Kidney (tissue), 13 donors: ENCODE measurements at regions not wholly inside any gene's neighbourhood (a gene's known extent, or its start where the extent isn't known, plus 50 kb on each side); places are given as distances from the start of the nearest gene placed in this dataset.

Source experiments
- DNase-seq, 5 donors: peaks; one replicate each; pipeline ENCODE4 v3.0.0-alpha.2; 2013 to 2020
- FAIRE-seq: peaks from 2 replicates; lab custom pipeline; 2012; peaks lifted over from hg19 to GRCh38; lab: Jason Lieb, UNC
- H3K27ac ChIP-seq, 2 donors: one replicate each; pipeline ENCODE4 v1.7.0; 2013; ENCODE audit warnings: low read depth in 2 of 2, low read length in 2 of 2, inconsistent platforms in 1 of 2
- H3K27me3 ChIP-seq: one replicate; pipeline ENCODE4 v1.7.1; 2013; ENCODE audit warnings: low read length, inconsistent platforms; ENCODE audit not compliant: control insufficient read depth, insufficient read depth
- H3K36me3 ChIP-seq, 3 donors: one replicate each; pipeline versions ENCODE4 v1.7.0 to v1.7.1; 2013; ENCODE audit warnings: low read length in 3 of 3, control low read depth in 1 of 3, inconsistent platforms in 1 of 3; ENCODE audit not compliant: insufficient read depth in 3 of 3, control insufficient read depth in 2 of 3
- H3K4me1 ChIP-seq, 3 donors: one replicate each; pipeline versions ENCODE4 v1.7.0 to v1.7.1; 2013; ENCODE audit warnings: low read length in 3 of 3, inconsistent platforms in 1 of 3, low read depth in 1 of 3; ENCODE audit not compliant: control insufficient read depth in 2 of 3, insufficient read depth in 2 of 3
- H3K4me3 ChIP-seq, 3 donors: one replicate each; pipeline versions ENCODE4 v1.7.0 to v1.8.1; 2013; ENCODE audit warnings: low read length in 3 of 3, control low read depth in 1 of 3, inconsistent platforms in 1 of 3
- H3K9ac ChIP-seq, 3 donors: one replicate each; pipeline versions ENCODE4 v1.7.0 to v1.7.1; 2013; ENCODE audit warnings: low read length in 3 of 3, control low read depth in 1 of 3, inconsistent platforms in 1 of 3
- H3K9me3 ChIP-seq, 3 donors: one replicate each; pipeline versions ENCODE4 v1.7.0 to v1.7.1; 2013; ENCODE audit warnings: low read length in 3 of 3, control low read depth in 1 of 3, inconsistent platforms in 1 of 3; ENCODE audit not compliant: control insufficient read depth in 2 of 3, insufficient read depth in 1 of 3
- intact Hi-C: fragments of 100-400 bp; cut with DNase I; formaldehyde crosslinking; loops from one replicate; pipeline ENCODE4 v1.11.1; 2022
- TF ChIP-seq, protein P1 (sequence below): IDR thresholded peaks from 3 replicates; pipeline ENCODE4 v1.5.1; 2012; ENCODE audit warnings: mild to moderate bottlenecking, moderate library complexity, borderline replicate concordance; ENCODE audit not compliant: insufficient read depth; ENCODE audit errors: extremely low read depth
- donor health status: control.
- donor health status: control.
- donor health status: control.
- donor health status: control.
- donor health status: control.
- donor health status: DM: yes; HTN: yes; CAD: no.
- donor health status: Normal renal cell carcinoma (clear cell type).

DNA sequence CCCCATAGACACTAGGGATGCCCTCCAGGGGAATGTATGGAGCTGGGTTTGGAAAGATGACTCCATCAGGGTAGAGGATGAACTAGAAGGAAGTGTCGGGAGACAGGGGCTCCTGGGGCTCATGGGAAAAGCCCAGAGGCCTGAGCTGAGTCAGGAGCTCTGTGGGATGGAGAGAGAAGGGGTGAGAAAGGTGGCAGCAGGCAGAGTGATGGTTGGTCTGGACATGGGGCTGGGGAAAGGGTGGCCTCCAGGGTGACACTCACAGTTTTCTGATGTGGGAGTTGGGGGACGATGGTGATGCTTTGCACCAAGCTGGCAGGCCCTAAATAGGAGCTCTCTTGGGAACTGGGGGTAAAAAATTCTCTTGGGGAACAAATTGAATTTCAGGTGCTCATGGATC is 213.5 kb upstream of the MVB12B start:
- Histone ChIP-seq H3K9me3 (no peaks in the 10 kb centered on the region), H3K4me3 (no peak overlapping the region), H3K27ac (no peak overlapping the region), H3K36me3 (no peaks in the 10 kb centered on the region), H3K9ac (no peak overlapping the region), H3K27me3 (no peaks in the 10 kb centered on the region), H3K4me1 (no peaks in the 10 kb centered on the region)
- intact Hi-C loops: no loop called here
- DNase-seq (peak in 1 of 5 donors; percentile 18), FAIRE-seq (no peak)
- TF ChIP-seq, protein P1, sequence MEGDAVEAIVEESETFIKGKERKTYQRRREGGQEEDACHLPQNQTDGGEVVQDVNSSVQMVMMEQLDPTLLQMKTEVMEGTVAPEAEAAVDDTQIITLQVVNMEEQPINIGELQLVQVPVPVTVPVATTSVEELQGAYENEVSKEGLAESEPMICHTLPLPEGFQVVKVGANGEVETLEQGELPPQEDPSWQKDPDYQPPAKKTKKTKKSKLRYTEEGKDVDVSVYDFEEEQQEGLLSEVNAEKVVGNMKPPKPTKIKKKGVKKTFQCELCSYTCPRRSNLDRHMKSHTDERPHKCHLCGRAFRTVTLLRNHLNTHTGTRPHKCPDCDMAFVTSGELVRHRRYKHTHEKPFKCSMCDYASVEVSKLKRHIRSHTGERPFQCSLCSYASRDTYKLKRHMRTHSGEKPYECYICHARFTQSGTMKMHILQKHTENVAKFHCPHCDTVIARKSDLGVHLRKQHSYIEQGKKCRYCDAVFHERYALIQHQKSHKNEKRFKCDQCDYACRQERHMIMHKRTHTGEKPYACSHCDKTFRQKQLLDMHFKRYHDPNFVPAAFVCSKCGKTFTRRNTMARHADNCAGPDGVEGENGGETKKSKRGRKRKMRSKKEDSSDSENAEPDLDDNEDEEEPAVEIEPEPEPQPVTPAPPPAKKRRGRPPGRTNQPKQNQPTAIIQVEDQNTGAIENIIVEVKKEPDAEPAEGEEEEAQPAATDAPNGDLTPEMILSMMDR: no peak

DNA sequence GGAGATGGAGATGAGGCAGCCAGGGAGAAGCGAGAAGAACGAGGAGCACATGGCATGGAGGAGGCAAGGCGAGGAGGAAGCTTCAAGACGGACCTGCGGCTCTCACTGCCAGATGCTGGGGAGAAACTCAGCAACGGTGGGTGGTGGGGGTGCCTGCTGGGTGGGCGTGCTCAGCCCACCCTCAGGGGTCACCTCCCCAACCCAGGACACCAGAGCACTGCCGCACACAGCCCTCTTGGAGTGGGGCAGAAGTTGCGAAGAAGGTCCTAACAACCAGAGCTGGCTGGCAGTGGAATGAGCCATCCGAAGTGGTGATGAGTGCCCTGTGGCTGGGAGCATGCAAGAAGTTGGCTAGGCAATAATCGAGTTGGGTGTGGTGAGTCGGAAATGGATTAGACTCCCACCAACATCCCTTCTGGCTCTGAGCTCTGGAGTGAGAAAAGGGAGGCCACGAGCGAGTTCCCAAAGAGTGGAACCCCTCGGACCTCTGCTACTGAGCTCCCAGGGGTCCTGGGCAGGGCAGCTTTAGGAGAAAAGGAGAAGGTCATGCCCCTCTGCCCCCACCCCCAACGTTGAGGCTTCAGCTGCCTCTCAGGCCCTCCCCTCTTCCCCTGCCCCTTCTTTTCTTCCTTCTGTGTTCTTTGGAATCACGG is 212.7 kb upstream of the MVB12B start:
- no peaks in the 10 kb centered on the region for H3K4me1 ChIP-seq
- TF ChIP-seq, protein P1: no peak
- H3K27me3 ChIP-seq: no peaks in the 10 kb centered on the region
- no peak for FAIRE-seq
- no peak overlapping the region for H3K27ac ChIP-seq
- DNase-seq: peak in 1 of 5 donors; percentile 43
- no peak overlapping the region for H3K9ac ChIP-seq
- no peaks in the 10 kb centered on the region for H3K36me3 ChIP-seq
- H3K9me3 ChIP-seq: no peaks in the 10 kb centered on the region
- intact Hi-C loops: no loop called here
- H3K4me3 ChIP-seq: no peak overlapping the region

DNA sequence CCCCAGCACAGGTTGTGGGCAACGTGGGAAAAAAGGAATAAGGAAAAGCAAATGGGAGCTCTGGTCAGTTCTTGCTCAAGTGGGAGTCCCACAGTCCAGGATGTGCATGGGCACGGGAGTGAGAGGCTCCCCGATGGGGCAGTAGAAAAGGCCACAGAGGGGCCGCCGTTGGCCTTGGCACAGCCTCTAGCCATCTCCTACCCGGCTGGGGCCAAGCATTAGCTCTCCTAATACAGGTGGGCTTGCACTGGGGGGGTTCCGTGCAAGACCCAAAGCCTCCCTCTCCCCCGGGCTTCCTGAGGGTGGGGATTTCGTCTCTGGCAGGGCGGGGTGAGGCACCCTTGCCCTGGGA is 212.2 kb upstream of the MVB12B start:
- FAIRE-seq (no peak), DNase-seq (peak in 1 of 5 donors; percentile 55)
- TF ChIP-seq, protein P1: no peak
- Histone ChIP-seq H3K9ac (no peak overlapping the region), H3K27ac (no peak overlapping the region), H3K4me1 (no peaks in the 10 kb centered on the region), H3K9me3 (no peaks in the 10 kb centered on the region), H3K4me3 (no peak overlapping the region), H3K36me3 (no peaks in the 10 kb centered on the region), H3K27me3 (no peaks in the 10 kb centered on the region)
- intact Hi-C loops: no loop called here
